NCI-H2107 treated with DMSO at 0.1 percent for 48 hours (cell line): ENCODE measurements at regions not wholly inside any gene's neighbourhood (a gene's known extent, or its start where the extent isn't known, plus 50 kb on each side); places are given as distances from the start of the nearest gene placed in this dataset.

ENCODE experiments used
- DNase-seq: peaks from one replicate; lab custom pipeline; 2025; ENCODE audit not compliant: unreplicated experiment; lab: John Stamatoyannopoulos, UW

- DNase-seq = no peak
Measured at GRCh38 chr5:7955476-7955875, 86.5 kb downstream of the MTRR start.

- no peak for DNase-seq
Measured at GRCh38 chr5:7957329-7957728, 88.4 kb downstream of the MTRR start.

GRCh38 chr5:7960142-7960541 lies 91.2 kb downstream of the MTRR start:
- DNase-seq = no peak

GRCh38 chr5:7961540-7961939 lies 92.6 kb downstream of the MTRR start:
- DNase-seq = no peak

- DNase-seq = no peak
Measured at GRCh38 chr5:7970816-7971215, 101.9 kb downstream of the MTRR start.

- no peak for DNase-seq
Measured at GRCh38 chr5:7976411-7977190, 107.7 kb downstream of the MTRR start.

GRCh38 chr5:7978114-7978513 lies 109.2 kb downstream of the MTRR start:
- no peak for DNase-seq

- no peak for DNase-seq
Measured at GRCh38 chr5:7978991-7979390, 110.0 kb downstream of the MTRR start.

GRCh38 chr5:7980881-7981280 lies 111.9 kb downstream of the MTRR start:
- DNase-seq = no peak

- no peak for DNase-seq
Measured at GRCh38 chr5:7983433-7983832, 114.5 kb downstream of the MTRR start.

- no peak for DNase-seq
Measured at GRCh38 chr5:7991125-7991821, 122.3 kb downstream of the MTRR start.

- no peak for DNase-seq
Measured at GRCh38 chr5:7995688-7996294, 126.8 kb downstream of the MTRR start.

- no peak for DNase-seq
Measured at GRCh38 chr5:8005416-8005815, 136.5 kb downstream of the MTRR start.

GRCh38 chr5:8012131-8012977 lies 143.4 kb downstream of the MTRR start:
- DNase-seq = no peak

GRCh38 chr5:8013948-8014710 lies 145.2 kb downstream of the MTRR start:
- DNase-seq = no peak

- DNase-seq = no peak
Measured at GRCh38 chr5:8019719-8020218, 150.8 kb downstream of the MTRR start.

GRCh38 chr5:8020861-8021514 lies 152.0 kb downstream of the MTRR start:
- DNase-seq = no peak

- DNase-seq = no peak
Measured at GRCh38 chr5:8028243-8028642, 159.3 kb downstream of the MTRR start.

- no peak for DNase-seq
Measured at GRCh38 chr5:8033261-8033660, 164.3 kb downstream of the MTRR start.

- DNase-seq = no peak
Measured at GRCh38 chr5:8034852-8035251, 165.9 kb downstream of the MTRR start.
